Endodermal cell (in vitro differentiated cells): ENCODE measurements at regions not wholly inside any gene's neighbourhood (a gene's known extent, or its start where the extent isn't known, plus 50 kb on each side); places are given as distances from the start of the nearest gene placed in this dataset.

Experiments
- DNase-seq: peaks from one replicate; pipeline ENCODE4 v3.0.0-alpha.2; 2017
- H3K27ac ChIP-seq: 2 replicates; pipeline ENCODE4 v1.5.1; 2013; ENCODE audit warnings: mild to moderate bottlenecking, low read depth, low read length, moderate library complexity
- H3K27me3 ChIP-seq: 2 replicates; pipeline ENCODE4 v1.6.1; 2013; ENCODE audit warnings: mild to moderate bottlenecking, low read length, moderate library complexity; ENCODE audit not compliant: insufficient read depth, control insufficient read depth, poor library complexity, severe bottlenecking
- H3K36me3 ChIP-seq: 2 replicates; pipeline ENCODE4 v1.7.0; 2013; ENCODE audit warnings: mild to moderate bottlenecking, low read length, moderate library complexity; ENCODE audit not compliant: control insufficient read depth, insufficient read depth
- H3K4me1 ChIP-seq: one replicate; pipeline ENCODE4 v1.7.0; 2013; ENCODE audit warnings: low read length; ENCODE audit not compliant: control insufficient read depth, insufficient read depth
- H3K4me3 ChIP-seq: 2 replicates; pipeline ENCODE4 v1.5.1; 2013; ENCODE audit warnings: mild to moderate bottlenecking, low read length, moderate library complexity
- H3K9ac ChIP-seq: 2 replicates; pipeline ENCODE4 v1.6.1; 2013; ENCODE audit warnings: mild to moderate bottlenecking, low read length, moderate library complexity; ENCODE audit not compliant: poor library complexity, severe bottlenecking; ENCODE audit errors: extremely low read depth
- H3K9me3 ChIP-seq: 2 replicates; pipeline ENCODE4 v1.6.1; 2013; ENCODE audit warnings: mild to moderate bottlenecking, low read length, moderate library complexity; ENCODE audit not compliant: control insufficient read depth
- H3K27ac Mint-ChIP-seq: 2 replicates; pipeline ENCODE4 v1.8.0; 2020; ENCODE audit warnings: mixed read lengths
- H3K27me3 Mint-ChIP-seq: 2 replicates; pipeline ENCODE4 v1.8.0; 2021; ENCODE audit warnings: mild to moderate bottlenecking, mixed read lengths; ENCODE audit not compliant: insufficient read depth
- H3K36me3 Mint-ChIP-seq: 2 replicates; pipeline ENCODE4 v1.8.0; 2020; ENCODE audit warnings: low read depth, mixed read lengths
- H3K4me1 Mint-ChIP-seq: 2 replicates; pipeline ENCODE4 v1.8.0; 2020; ENCODE audit warnings: mixed read lengths
- H3K4me3 Mint-ChIP-seq: 2 replicates; pipeline ENCODE4 v1.8.0; 2020; ENCODE audit warnings: mild to moderate bottlenecking, moderate library complexity, mixed read lengths
- H3K9me3 Mint-ChIP-seq: 2 replicates; pipeline ENCODE4 v1.8.0; 2020; ENCODE audit warnings: mild to moderate bottlenecking, mixed read lengths
- WGBS, 2 experiments: methylation state at CpG; one replicate each; pipeline versions ENCODE4 v1.1.5 to v1.1.7; 2013; ENCODE audit warnings: missing lambda C conversion rate in 2 of 2, mixed read lengths in 1 of 2; ENCODE audit not compliant: insufficient coverage in 1 of 2, insufficient read length in 1 of 2; 5-methylcytosine and 5-hydroxymethylcytosine counted together
- TF ChIP-seq, protein P1 (sequence below): fragments of 200-600 bp; sonication (generic); conservative IDR thresholded peaks from 2 replicates; pipeline ENCODE4 v1.5.0; 2021; ENCODE audit warnings: antibody characterized with exemption, mild to moderate bottlenecking

DNA sequence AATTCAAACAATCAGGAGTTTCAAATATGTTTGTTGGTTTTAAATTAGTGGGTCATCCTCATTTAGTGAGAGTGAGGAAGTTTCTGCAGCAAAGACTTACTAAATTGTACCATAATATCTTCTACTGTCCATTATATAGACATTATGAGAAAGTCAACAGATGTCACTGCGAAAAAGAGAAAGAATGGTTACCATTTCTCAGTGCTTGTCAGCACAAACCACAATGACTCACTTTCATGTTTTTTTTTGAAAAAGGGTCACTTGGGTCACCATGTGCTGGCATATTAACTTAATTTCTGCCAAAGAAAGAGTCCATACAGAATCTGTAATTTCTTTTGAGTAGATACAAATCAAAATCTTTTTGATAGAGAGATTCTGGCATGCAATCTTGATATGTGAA lies 924.6 kb upstream of the FAT3 start:
- no peaks in the 10 kb centered on the region for H3K4me1 Mint-ChIP-seq
- no peak for DNase-seq
- no peaks in the 10 kb centered on the region for H3K9me3 Mint-ChIP-seq
- no peak overlapping the region for H3K4me3 Mint-ChIP-seq
- Histone ChIP-seq H3K27ac (no peak overlapping the region), H3K9me3 (no peaks in the 10 kb centered on the region), H3K4me3 (no peak overlapping the region), H3K27me3 (no peaks in the 10 kb centered on the region), H3K4me1 (no peaks in the 10 kb centered on the region), H3K36me3 (no peaks in the 10 kb centered on the region), H3K9ac (no peak overlapping the region)
- H3K27me3 Mint-ChIP-seq: no peaks in the 10 kb centered on the region
- no peaks in the 10 kb centered on the region for H3K36me3 Mint-ChIP-seq
- H3K27ac Mint-ChIP-seq: no peak overlapping the region
- TF ChIP-seq, protein P1, sequence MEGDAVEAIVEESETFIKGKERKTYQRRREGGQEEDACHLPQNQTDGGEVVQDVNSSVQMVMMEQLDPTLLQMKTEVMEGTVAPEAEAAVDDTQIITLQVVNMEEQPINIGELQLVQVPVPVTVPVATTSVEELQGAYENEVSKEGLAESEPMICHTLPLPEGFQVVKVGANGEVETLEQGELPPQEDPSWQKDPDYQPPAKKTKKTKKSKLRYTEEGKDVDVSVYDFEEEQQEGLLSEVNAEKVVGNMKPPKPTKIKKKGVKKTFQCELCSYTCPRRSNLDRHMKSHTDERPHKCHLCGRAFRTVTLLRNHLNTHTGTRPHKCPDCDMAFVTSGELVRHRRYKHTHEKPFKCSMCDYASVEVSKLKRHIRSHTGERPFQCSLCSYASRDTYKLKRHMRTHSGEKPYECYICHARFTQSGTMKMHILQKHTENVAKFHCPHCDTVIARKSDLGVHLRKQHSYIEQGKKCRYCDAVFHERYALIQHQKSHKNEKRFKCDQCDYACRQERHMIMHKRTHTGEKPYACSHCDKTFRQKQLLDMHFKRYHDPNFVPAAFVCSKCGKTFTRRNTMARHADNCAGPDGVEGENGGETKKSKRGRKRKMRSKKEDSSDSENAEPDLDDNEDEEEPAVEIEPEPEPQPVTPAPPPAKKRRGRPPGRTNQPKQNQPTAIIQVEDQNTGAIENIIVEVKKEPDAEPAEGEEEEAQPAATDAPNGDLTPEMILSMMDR: no peak
- 86 to 100% methylated on average over 1 of the region's 1 CpG for WGBS, 2 experiments

DNA sequence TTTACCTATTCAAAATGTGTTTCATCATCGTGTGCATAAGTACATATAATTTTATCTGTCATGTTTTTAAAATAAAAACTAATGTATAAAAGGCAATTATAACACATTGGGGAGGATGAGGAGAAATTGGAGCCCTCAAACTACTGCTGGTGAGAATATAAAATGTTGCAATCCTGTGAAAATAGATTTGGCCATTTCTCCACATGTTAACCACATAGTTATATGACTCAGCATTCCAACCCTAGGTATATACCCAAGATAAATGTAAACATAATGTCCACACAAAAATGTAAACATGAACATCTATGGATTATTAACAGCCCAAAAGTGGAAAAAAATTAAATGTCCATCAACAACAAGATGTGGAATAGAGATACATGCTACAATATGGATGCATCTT lies 928.0 kb upstream of the FAT3 start:
- Mint-ChIP-seq H3K9me3 (no peaks in the 10 kb centered on the region), H3K27me3 (peaks cover 2% of the 10 kb centered on the region), H3K27ac (no peak overlapping the region), H3K36me3 (no peaks in the 10 kb centered on the region), H3K4me1 (no peaks in the 10 kb centered on the region), H3K4me3 (no peak overlapping the region)
- Histone ChIP-seq H3K9ac (no peak overlapping the region), H3K36me3 (no peaks in the 10 kb centered on the region), H3K9me3 (no peaks in the 10 kb centered on the region), H3K27me3 (no peaks in the 10 kb centered on the region), H3K4me3 (no peak overlapping the region), H3K27ac (no peak overlapping the region), H3K4me1 (no peaks in the 10 kb centered on the region)
- no peak for DNase-seq
- TF ChIP-seq, protein P1: no peak
- WGBS, 2 experiments: no CpG with 5 or more reads among the region's 1 CpG

- DNase-seq: no peak
- Histone ChIP-seq H3K27me3 (no peaks in the 10 kb centered on the region), H3K27ac (no peak overlapping the region), H3K9ac (no peak overlapping the region), H3K4me3 (no peak overlapping the region), H3K36me3 (no peaks in the 10 kb centered on the region), H3K4me1 (no peaks in the 10 kb centered on the region), H3K9me3 (no peaks in the 10 kb centered on the region)
- Mint-ChIP-seq H3K9me3 (no peaks in the 10 kb centered on the region), H3K27ac (no peak overlapping the region), H3K27me3 (peaks cover 2% of the 10 kb centered on the region), H3K4me3 (no peak overlapping the region), H3K36me3 (no peaks in the 10 kb centered on the region), H3K4me1 (no peaks in the 10 kb centered on the region)
- 95% methylated on average over 2 of the region's 2 CpGs; no CpG with 5 or more reads in 1 of the 2 experiments for WGBS, 2 experiments
- TF ChIP-seq, protein P1: no peak
These were observed 929.0 kb upstream of the FAT3 start for GRCh38 chr11:91295591-91295990.
